Activated naive CD8-positive, alpha-beta T cell (primary cell): ENCODE measurements at regions not wholly inside any gene's neighbourhood (a gene's known extent, or its start where the extent isn't known, plus 50 kb on each side); places are given as distances from the start of the nearest gene placed in this dataset.
A peak's percentile ranks its signal among the peaks of the same experiment; 100 is the strongest.

Experiments
- H3K27ac Mint-ChIP-seq: one replicate; pipeline ENCODE4 v1.8.0; 2021; ENCODE audit warnings: mixed read lengths
- H3K27me3 Mint-ChIP-seq: one replicate; pipeline ENCODE4 v1.8.0; 2021; ENCODE audit warnings: mixed read lengths
- H3K36me3 Mint-ChIP-seq: one replicate; pipeline ENCODE4 v1.8.0; 2021; ENCODE audit warnings: mixed read lengths
- H3K4me1 Mint-ChIP-seq: one replicate; pipeline ENCODE4 v1.8.0; 2021; ENCODE audit warnings: low read depth, mixed read lengths
- H3K4me3 Mint-ChIP-seq: one replicate; pipeline ENCODE4 v1.8.0; 2021; ENCODE audit warnings: mild to moderate bottlenecking, mixed read lengths
- H3K9me3 Mint-ChIP-seq: one replicate; pipeline ENCODE4 v1.8.0; 2021; ENCODE audit warnings: low read depth, mixed read lengths

DNA sequence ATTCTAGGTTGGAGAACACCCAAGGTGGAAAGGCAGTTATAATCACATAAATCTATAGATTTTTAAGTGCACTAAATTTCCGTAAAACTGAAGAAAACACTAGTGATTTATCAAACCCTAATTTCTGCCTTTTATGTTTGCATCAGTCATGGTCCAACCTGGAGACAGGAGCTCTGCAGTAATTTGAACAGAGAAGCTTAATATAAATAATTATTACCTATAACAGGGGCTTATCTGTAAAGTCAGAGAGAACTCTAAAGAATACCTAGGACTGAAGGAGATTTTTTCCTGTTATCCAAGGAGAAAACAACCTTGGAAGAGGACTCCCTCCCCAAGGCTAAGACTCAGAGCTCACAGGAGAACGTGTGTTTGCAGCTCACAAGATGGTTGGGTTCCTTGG lies 95.1 kb downstream of the MPP7 start:
- H3K4me1 Mint-ChIP-seq: peaks cover 2% of the 10 kb centered on the region
- peaks cover 4% of the 10 kb centered on the region for H3K9me3 Mint-ChIP-seq
- no peak overlapping the region for H3K27ac Mint-ChIP-seq
- H3K4me3 Mint-ChIP-seq: no peak overlapping the region
- peaks cover 37% of the 10 kb centered on the region for H3K36me3 Mint-ChIP-seq
- no peaks in the 10 kb centered on the region for H3K27me3 Mint-ChIP-seq

DNA sequence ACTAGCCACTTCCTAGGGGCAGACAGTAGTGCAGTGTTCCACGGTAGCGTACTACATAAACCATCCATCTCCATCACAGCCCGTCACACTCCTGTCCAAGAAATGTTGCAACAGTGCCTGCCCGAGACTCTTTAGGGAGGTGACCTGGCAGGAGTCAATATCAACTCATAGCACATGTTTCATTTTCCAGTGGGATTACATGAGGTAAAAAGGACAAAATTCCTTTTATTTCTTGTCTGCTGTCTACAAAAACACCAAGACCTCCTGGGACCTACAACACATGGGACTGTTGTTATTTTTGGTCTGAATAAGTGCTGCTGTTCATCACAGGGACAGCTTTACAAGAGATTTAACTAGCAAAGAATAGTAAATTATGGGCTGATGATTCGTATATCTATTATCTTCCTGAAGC lies 99.9 kb downstream of the MPP7 start:
- no peak overlapping the region for H3K4me3 Mint-ChIP-seq

DNA sequence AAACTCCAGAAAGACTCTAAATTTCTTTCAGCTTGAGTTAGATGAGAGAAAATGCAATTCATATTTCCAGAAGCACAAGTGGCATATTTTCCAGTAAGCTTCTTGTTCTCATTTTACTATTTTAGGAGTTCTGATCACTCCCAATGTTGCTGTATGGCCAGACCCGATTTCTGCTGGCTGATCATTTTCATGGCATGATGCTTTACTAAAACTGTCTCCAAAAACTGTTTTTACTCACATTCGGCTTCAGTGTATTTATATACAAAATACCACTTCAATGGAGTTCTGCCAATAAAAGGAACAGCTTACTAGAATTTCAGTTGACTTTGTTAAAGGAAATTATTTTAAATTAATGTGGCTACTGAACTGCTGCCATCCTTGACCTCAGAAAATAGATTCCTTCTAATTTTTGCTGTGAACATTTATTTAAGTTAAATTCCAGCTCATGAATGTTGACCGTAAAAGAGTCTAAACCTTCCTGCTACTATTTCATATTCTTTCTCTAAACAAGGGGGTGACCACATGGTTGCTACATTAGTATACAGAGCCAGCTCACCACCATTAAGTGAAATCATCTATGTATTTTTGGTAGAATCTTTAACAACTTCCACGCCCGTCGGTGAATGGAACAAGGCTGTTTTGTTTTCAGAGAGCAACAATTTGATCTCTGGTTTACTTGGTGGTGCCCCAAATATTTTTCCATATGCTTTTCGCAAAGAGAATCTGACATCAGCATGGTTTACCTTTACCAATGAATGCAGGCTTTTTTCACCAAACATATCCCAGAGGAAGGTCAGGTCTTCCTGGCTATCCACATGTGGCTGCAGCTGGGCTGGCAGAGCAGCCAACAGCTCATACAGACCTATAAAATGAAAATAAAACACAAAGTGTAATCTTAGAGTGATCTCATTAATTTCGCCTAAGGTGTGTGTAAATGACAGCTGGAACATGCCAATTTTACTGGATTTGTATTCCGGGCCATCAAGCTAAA lies 101.2 kb downstream of the MPP7 start:
- Mint-ChIP-seq H3K4me3 (no peak overlapping the region), H3K27me3 (no peaks in the 10 kb centered on the region), H3K36me3 (peaks cover 25% of the 10 kb centered on the region), H3K9me3 (no peaks in the 10 kb centered on the region), H3K27ac (no peak overlapping the region), H3K4me1 (peaks cover 2% of the 10 kb centered on the region)

More for the DNA sequence above, 99.9 kb downstream of the MPP7 start:
- peaks cover 22% of the 10 kb centered on the region for H3K36me3 Mint-ChIP-seq
- peaks cover 2% of the 10 kb centered on the region for H3K4me1 Mint-ChIP-seq
- no peak overlapping the region for H3K27ac Mint-ChIP-seq
- no peaks in the 10 kb centered on the region for H3K9me3 Mint-ChIP-seq
- H3K27me3 Mint-ChIP-seq: no peaks in the 10 kb centered on the region

DNA sequence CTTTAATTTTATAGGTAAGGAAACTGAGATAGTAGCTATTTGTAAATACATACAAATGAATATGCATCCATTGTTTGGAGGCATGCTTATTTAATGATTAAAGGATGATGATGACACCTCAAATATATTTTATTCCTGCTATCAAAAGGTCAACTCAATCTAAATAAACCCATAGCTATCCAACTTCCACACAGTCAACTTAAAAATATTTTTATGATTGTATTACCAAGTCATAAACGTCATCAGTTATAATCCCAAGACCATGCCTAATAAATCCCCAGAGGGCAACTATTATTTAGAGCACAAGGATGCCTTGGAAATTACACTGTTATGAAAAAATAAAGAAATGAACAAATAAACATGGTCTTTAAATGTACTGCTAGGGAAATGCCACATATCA lies 102.1 kb downstream of the MPP7 start:
- no peaks in the 10 kb centered on the region for H3K27me3 Mint-ChIP-seq
- no peak overlapping the region for H3K27ac Mint-ChIP-seq
- H3K9me3 Mint-ChIP-seq: no peaks in the 10 kb centered on the region
- H3K36me3 Mint-ChIP-seq: peaks cover 28% of the 10 kb centered on the region
- peaks cover 2% of the 10 kb centered on the region for H3K4me1 Mint-ChIP-seq
- H3K4me3 Mint-ChIP-seq: no peak overlapping the region

DNA sequence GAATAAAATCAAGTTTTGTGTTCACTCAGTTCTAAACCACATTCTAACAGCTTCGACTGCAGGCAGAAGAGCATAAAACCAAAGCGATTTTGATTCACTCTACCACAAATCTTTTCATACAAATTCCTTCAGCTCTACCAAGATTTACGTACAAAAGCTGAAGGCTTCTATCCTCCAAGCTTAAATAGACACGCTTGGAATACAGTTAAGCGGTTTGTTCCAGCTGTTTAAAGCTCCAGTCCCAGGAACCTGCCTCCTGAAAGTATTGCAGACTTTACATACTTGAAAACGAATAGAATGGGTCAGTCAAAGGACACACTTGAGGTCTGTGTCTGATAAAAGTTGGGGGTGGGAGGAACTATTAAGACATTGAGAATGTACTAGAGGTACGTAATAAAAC lies 102.9 kb downstream of the MPP7 start:
- H3K4me1 Mint-ChIP-seq: peaks cover 2% of the 10 kb centered on the region
- H3K4me3 Mint-ChIP-seq: no peak overlapping the region
- H3K27me3 Mint-ChIP-seq: no peaks in the 10 kb centered on the region
- no peaks in the 10 kb centered on the region for H3K9me3 Mint-ChIP-seq
- H3K36me3 Mint-ChIP-seq: peaks cover 32% of the 10 kb centered on the region
- no peak overlapping the region for H3K27ac Mint-ChIP-seq

DNA sequence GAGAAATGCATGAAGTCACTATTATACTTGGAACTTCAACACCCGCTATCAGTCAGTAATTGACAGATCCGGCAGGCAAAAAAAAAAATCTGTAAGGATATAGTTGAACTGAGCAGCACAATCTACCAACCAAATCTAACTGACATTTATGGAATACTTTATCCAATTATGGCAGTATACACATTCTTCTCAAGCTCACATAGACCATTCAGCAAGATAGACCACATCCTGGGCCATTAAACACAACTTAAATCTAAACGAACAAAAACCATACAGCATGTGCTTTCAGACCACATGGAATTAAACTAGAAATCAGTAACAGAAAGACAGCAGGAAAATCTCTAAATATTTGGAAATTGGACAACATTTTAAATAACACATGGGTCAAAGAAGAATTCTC lies 112.7 kb downstream of the MPP7 start:
- no peaks in the 10 kb centered on the region for H3K27me3 Mint-ChIP-seq
- peaks cover 34% of the 10 kb centered on the region for H3K4me1 Mint-ChIP-seq
- H3K9me3 Mint-ChIP-seq: no peaks in the 10 kb centered on the region
- H3K36me3 Mint-ChIP-seq: peaks cover 11% of the 10 kb centered on the region
- H3K27ac Mint-ChIP-seq: peak overlapping the region; percentile 23
- H3K4me3 Mint-ChIP-seq: no peak overlapping the region

DNA sequence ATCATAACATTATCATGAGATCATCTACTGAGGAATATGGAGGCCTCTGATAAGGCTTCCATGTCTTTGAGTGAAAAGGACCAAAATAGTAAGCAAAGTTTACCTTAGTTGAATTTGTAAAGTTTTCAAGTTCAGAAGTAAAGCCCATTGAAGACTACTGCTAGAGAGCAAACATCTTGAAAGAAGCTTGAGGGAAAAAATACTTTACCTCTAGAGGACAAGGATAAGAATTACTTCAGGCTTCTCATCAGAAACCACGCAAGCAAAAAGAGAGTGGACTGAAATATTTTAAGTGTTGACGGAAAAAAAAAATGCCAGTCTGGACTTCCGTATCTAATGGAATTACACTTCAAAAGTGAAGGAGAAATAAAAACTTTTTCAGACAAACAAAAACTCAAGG lies 114.3 kb downstream of the MPP7 start:
- no peak overlapping the region for H3K27ac Mint-ChIP-seq
- H3K4me3 Mint-ChIP-seq: no peak overlapping the region
- no peaks in the 10 kb centered on the region for H3K27me3 Mint-ChIP-seq
- H3K4me1 Mint-ChIP-seq: peaks cover 34% of the 10 kb centered on the region
- peaks cover 7% of the 10 kb centered on the region for H3K36me3 Mint-ChIP-seq
- no peaks in the 10 kb centered on the region for H3K9me3 Mint-ChIP-seq

DNA sequence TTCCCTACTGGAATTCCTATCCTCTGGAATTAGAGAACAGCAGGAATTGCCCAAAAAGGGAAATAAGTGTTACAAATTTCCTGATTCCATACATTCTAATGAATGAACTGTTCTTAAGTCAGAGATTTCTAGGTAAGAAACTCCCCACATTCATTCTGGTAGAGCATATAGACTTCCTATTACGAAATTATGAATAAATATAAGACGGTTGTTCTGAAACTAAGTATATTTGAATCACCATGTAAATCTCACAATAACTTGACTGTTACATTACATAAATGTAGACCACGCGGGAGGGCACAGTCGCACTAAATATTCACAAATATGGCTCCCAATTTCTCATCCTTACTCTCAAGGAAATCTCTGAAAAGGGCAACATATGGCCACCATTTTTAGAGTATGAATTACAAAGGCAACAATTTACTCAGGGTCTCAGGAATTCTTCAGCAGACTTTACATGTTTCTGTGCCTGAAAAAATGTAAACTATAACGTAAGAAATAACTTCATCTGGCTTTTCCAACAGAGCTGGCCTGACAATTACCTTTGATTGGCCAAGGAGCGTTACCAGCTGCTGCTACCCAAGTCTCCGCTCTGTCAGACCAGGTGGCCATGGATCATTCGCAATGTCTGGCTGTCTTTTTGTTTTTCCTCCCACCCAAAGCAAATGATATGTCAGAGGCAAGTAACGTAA lies 115.8 kb downstream of the MPP7 start:
- Mint-ChIP-seq H3K9me3 (no peaks in the 10 kb centered on the region), H3K4me1 (peaks cover 23% of the 10 kb centered on the region), H3K27me3 (no peaks in the 10 kb centered on the region), H3K27ac (no peak overlapping the region), H3K4me3 (no peak overlapping the region), H3K36me3 (no peaks in the 10 kb centered on the region)

DNA sequence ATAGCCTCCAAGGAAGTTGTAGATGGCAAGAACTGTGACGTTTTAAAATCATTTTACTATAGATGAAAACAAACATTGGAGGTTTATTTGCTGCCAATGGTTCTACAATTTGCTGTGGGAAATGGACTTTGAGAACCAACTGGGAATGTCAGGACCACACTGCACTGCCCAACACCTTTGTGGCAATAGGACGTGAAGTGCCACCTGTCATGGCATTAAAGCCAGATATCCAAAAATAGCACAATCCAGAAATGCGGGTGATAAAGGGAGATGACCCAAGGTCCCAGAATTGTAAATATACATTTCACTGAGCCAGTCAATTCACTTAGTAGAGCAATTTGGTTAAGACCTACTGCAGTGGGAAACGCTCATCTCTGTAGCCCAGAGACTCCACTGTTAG lies 116.4 kb downstream of the MPP7 start:
- Mint-ChIP-seq H3K4me1 (peaks cover 18% of the 10 kb centered on the region), H3K27ac (no peak overlapping the region), H3K27me3 (no peaks in the 10 kb centered on the region), H3K9me3 (no peaks in the 10 kb centered on the region), H3K36me3 (no peaks in the 10 kb centered on the region), H3K4me3 (no peak overlapping the region)

DNA sequence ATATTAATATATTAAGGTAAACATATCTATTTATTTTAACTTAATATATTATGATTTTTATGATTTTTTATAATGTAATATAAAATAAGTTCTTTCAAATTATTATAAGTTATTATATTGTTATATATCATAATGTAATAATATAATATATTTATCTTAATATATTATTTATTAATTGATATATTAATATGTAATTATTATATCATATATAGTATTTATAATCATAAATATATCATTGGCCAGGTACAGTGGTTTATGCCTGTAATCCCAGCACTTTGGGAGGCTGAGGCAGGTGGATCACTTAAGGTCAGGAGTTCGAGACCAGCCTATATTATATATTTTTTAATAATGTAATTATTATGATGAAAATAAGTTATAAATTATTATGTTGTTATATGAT lies 118.1 kb downstream of the MPP7 start:
- H3K4me3 Mint-ChIP-seq: no peak overlapping the region
- peaks cover 8% of the 10 kb centered on the region for H3K4me1 Mint-ChIP-seq
- H3K36me3 Mint-ChIP-seq: no peaks in the 10 kb centered on the region
- no peak overlapping the region for H3K27ac Mint-ChIP-seq
- H3K9me3 Mint-ChIP-seq: no peaks in the 10 kb centered on the region
- no peaks in the 10 kb centered on the region for H3K27me3 Mint-ChIP-seq

DNA sequence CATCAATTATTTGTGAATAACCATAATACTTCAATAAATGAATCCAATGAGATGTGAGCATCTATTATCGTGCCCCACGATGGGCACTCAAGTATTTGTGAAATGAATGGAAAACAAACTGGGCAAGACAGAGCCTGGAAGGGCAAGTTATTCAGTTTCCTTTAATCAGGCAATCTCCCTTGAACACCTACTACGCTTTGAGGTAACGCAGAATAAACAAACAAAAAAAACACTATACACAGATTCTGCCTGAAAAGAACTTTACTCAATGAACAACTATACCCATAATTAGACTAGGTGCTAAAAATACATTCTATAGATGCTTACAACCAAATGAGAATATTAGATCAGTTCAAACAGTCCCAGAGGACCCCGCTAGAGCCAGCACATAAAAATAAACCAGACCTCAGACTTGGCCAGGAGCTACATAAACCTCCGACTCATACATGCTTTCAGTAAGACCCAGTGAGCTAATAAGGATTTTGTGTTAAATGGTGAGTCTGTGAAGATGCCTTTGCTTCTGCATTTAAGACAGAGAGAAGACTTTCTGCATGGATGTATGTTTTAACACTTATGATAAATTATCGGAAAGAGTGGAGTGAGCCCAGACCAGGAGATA lies 121.3 kb downstream of the MPP7 start:
- Mint-ChIP-seq H3K4me3 (no peak overlapping the region), H3K27ac (no peak overlapping the region), H3K4me1 (peaks cover 27% of the 10 kb centered on the region), H3K27me3 (no peaks in the 10 kb centered on the region), H3K36me3 (no peaks in the 10 kb centered on the region), H3K9me3 (no peaks in the 10 kb centered on the region)

DNA sequence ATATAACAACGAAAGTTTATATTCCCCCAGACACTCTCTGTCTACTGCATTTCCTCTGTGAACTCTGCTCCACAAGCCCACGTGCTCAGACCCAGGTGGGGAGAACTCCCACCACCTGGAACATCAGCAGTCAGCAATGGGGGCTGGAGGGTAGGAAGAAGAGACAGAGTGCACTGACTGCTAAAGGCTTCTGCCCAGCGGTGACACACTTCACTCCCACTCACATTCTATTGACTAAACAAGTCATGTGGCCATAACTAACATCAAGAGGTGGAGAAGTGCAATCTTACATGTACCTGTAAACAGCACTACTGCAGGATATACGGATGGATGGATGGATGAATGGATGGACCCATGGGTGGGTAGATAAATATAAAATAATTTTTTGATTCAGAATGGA lies 122.2 kb downstream of the MPP7 start:
- Mint-ChIP-seq H3K4me1 (peaks cover 34% of the 10 kb centered on the region), H3K27ac (no peak overlapping the region), H3K9me3 (no peaks in the 10 kb centered on the region), H3K4me3 (no peak overlapping the region), H3K27me3 (no peaks in the 10 kb centered on the region), H3K36me3 (no peaks in the 10 kb centered on the region)

DNA sequence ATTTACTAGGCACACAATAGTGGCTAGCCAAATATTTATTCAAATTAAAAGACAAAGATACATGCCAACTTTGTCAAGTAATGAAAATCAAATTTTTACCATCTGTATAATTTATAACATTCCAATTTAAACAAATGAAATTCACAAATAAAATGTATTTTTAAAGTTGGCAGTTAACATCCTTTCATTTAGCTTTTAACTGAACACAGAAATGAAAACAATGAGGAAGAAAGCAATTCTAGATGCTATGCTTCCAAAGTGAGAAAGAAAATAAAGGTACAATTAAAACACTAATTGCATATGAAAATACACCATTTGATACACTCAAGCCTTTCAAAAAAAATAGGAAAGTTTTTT lies 123.1 kb downstream of the MPP7 start:
- no peaks in the 10 kb centered on the region for H3K36me3 Mint-ChIP-seq
- no peaks in the 10 kb centered on the region for H3K27me3 Mint-ChIP-seq
- H3K9me3 Mint-ChIP-seq: no peaks in the 10 kb centered on the region
- H3K4me1 Mint-ChIP-seq: peaks cover 32% of the 10 kb centered on the region
- no peak overlapping the region for H3K4me3 Mint-ChIP-seq
- no peak overlapping the region for H3K27ac Mint-ChIP-seq

DNA sequence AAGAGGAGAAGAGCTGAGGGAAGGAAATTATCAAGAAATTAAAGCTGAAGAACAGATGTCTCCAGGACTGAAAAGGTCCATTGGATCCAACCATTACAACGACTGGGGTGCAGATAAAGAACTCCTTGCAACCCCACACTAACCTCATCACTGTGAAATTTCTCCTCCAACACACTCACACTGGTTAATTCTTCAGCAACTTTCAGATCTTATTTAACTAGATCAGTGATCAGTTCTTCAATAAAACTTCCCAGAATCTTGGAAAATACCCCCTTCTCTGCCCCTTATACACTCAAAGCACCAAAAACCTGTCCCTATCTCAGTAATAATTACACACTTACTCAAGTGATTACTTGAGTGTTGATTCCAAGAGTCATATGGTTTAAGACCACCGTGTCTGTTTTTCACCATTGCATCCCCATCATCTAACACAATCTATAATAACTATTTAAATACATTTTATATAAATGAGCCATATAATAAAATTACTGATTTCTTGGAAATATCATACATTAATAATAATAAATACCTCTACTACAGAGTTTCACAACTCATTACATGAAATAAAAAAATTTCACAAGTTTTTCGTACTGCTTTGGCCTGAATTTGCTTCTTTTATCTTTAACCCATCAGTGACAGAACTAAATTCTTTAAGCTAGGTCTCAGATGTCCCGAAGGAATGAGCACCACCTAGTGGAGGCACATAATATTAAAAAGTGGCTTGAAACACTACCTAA lies 123.7 kb downstream of the MPP7 start:
- Mint-ChIP-seq H3K27ac (peak overlapping the region; percentile 94), H3K4me1 (peaks cover 32% of the 10 kb centered on the region), H3K9me3 (no peaks in the 10 kb centered on the region), H3K4me3 (peak overlapping the region; percentile 88), H3K36me3 (peaks cover 3% of the 10 kb centered on the region), H3K27me3 (no peaks in the 10 kb centered on the region)
